GM10248 (cell line): ENCODE measurements at regions not wholly inside any gene's neighbourhood (a gene's known extent, or its start where the extent isn't known, plus 50 kb on each side); places are given as distances from the start of the nearest gene placed in this dataset.

Experiments
- CTCF ChIA-PET: fragments of 300-600 bp; sonication (Branson Sonifier 250); formaldehyde crosslinking; extraction: SDS; loops from one replicate; lab custom pipeline; 2021; ENCODE audit warnings: antibody characterized with exemption; lab: Yijun Ruan, JAX
- POLR2A ChIA-PET: fragments of 350-650 bp; sonication (Branson Sonifier 250); formaldehyde crosslinking; extraction: SDS; loops from one replicate; lab custom pipeline; 2020; ENCODE audit warnings: antibody characterized with exemption; lab: Yijun Ruan, JAX
- DNase-seq: peaks from one replicate; pipeline ENCODE4 v3.0.0; 2012; ENCODE audit errors: extremely low spot score
- TF ChIP-seq, protein P1 (sequence below): IDR thresholded peaks from 2 replicates; pipeline ENCODE4 v1.5.1; 2012; ENCODE audit warnings: mild to moderate bottlenecking, low read depth; ENCODE audit errors: extremely low read depth, missing control alignments, control extremely low read depth

GRCh38 chr10:35882422-35883150, 240.5 kb upstream of the FZD8 start:
- ChIA-PET POLR2A (no interaction called here), CTCF (interaction anchor here (1.2 to 1.3 kb wide), 2 partner anchors 10 to 16 kb away, joined by 3 read pairs; no protein-coding TSS in a partner anchor)
- TF ChIP-seq, protein P1, sequence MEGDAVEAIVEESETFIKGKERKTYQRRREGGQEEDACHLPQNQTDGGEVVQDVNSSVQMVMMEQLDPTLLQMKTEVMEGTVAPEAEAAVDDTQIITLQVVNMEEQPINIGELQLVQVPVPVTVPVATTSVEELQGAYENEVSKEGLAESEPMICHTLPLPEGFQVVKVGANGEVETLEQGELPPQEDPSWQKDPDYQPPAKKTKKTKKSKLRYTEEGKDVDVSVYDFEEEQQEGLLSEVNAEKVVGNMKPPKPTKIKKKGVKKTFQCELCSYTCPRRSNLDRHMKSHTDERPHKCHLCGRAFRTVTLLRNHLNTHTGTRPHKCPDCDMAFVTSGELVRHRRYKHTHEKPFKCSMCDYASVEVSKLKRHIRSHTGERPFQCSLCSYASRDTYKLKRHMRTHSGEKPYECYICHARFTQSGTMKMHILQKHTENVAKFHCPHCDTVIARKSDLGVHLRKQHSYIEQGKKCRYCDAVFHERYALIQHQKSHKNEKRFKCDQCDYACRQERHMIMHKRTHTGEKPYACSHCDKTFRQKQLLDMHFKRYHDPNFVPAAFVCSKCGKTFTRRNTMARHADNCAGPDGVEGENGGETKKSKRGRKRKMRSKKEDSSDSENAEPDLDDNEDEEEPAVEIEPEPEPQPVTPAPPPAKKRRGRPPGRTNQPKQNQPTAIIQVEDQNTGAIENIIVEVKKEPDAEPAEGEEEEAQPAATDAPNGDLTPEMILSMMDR: no peak
- DNase-seq: no peak

DNA sequence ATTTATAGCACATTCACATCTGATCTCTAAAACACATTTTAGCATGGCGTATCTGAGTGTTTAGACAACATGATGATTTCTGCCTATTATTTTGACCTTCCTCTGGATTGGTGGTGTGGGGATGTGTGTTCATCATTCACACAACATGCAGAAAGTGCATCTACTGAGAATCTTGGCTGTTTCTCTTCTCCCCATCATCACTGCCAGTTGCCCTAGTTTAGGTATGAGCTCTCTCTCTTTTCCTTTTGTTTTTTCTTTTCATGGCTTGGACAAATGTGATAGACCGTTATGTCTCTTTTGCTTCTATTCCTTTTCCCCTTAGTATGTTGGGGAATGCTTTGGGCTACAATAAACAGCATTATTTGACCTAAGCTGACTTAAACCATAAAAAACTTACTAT, 239.2 kb upstream of the FZD8 start:
- TF ChIP-seq, protein P1: no peak
- POLR2A ChIA-PET: no interaction called here
- no peak for DNase-seq
- CTCF ChIA-PET: interaction anchor here (1.2 to 1.3 kb wide), 2 partner anchors 10 to 17 kb away, joined by 3 read pairs; no protein-coding TSS in a partner anchor

DNA sequence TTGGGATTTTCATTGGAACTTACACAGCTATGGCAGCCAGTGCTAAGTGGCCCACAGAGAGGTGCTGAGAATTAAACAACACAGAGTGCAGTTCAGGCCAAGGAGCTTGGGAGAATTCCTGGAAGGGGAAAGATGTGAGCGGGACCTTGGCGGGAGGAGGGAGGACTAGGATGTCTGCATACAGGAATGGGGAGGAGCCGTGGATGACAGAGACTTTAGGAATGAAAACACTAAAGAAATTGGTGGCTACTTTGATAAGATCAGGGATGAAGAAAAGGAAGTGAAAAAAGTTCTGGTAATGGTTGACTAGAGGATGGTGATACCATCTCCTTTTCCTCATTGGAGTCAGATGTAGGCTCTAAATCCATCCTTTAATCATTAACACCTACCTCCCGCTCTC, 234.2 kb upstream of the FZD8 start:
- no peak for DNase-seq
- POLR2A ChIA-PET: no interaction called here
- CTCF ChIA-PET: no interaction called here
- TF ChIP-seq, protein P1: no peak

GRCh38 chr10:35875016-35875676, 233.1 kb upstream of the FZD8 start:
- ChIA-PET POLR2A (no interaction called here), CTCF (interaction anchor here (0.9 kb wide), 1 partner anchor 33 kb away, joined by 6 read pairs; no protein-coding TSS in a partner anchor)
- no peak for DNase-seq
- TF ChIP-seq, protein P1: no peak

DNA sequence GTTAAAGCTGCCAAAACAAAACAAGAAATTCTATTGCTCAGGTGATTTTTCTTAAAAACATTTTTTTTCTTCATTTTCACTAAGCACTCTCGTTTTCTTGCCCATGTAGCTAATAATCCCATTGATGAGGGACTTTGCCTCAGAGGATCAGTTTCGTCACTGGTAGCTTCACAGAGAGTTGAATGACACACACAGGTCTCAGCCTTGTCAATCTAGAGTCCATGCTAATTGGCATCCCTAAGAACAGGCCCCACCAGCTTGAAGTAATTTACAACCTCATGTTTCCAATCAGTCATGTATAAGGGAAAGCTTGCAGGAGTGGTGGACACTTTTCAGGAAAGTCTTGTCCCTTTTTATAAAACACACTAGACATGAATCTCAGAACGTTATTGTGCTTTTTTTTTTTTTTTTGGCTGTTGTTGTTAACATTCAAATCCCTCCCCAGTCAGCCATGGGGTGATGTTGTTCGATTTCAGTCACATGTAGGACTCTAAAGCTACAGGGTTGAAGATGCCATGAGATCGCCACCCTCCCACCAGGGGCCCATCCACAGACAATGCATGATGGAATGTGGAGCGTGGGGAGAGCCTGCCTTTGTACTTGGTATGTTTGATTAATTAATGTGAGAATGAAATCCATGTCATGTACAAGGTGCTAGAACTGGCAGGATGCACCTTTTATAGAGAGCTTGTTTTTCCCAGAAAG, 232.4 kb upstream of the FZD8 start:
- ChIA-PET CTCF (interaction anchor here (0.9 kb wide), 1 partner anchor 34 kb away, joined by 6 read pairs; no protein-coding TSS in a partner anchor), POLR2A (no interaction called here)
- no peak for DNase-seq
- TF ChIP-seq, protein P1: no peak

- POLR2A ChIA-PET: no interaction called here
- CTCF ChIA-PET: interaction anchor here (1.4 kb wide), 1 partner anchor 10 kb away, joined by 3 read pairs; no protein-coding TSS in a partner anchor
- DNase-seq: no peak
- TF ChIP-seq, protein P1: no peak
These were observed 230.6 kb upstream of the FZD8 start for GRCh38 chr10:35872671-35873070.
